ENCODE measurements at regions not wholly inside any gene's neighbourhood (a gene's known extent, or its start where the extent isn't known, plus 50 kb on each side); places are given as distances from the start of the nearest gene placed in this dataset.
A peak's percentile ranks its signal among the peaks of the same experiment; 100 is the strongest.

DNA sequence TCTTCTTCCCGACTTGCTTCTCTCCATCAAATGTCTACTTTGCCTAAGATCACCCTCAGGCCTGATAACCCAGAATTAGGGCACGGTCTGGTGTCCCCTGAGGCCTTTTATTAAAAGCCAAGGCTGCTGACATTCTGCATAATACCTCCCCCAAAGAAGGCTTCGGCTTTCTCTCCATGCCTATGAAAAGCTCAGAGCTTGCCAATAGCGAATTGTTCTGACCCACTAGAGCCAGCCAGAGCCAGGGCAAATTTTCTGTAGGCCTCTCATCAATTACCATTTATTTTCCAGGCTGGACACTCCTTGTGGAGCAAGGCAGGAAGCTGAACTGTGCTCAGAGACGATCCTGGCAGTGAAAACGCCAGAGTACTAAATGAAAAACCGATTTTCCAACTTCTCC is 64.3 kb upstream of the ADRB1 start:
- H3K36me3 Mint-ChIP-seq (ENCODE audit: low read depth), result no peaks in the 10 kb centered on the region
- H3K4me3 Mint-ChIP-seq, result no peak overlapping the region
- H3K27ac Mint-ChIP-seq (ENCODE audit: unreplicated experiment), result no peak overlapping the region
- no peaks in the 10 kb centered on the region for H3K27me3 Mint-ChIP-seq (ENCODE audit: low read depth)
- no peak for DNase-seq (ENCODE audit: low read depth, low spot score)
- H3K4me1 Mint-ChIP-seq, result no peaks in the 10 kb centered on the region
- TF ChIP-seq, protein P1, sequence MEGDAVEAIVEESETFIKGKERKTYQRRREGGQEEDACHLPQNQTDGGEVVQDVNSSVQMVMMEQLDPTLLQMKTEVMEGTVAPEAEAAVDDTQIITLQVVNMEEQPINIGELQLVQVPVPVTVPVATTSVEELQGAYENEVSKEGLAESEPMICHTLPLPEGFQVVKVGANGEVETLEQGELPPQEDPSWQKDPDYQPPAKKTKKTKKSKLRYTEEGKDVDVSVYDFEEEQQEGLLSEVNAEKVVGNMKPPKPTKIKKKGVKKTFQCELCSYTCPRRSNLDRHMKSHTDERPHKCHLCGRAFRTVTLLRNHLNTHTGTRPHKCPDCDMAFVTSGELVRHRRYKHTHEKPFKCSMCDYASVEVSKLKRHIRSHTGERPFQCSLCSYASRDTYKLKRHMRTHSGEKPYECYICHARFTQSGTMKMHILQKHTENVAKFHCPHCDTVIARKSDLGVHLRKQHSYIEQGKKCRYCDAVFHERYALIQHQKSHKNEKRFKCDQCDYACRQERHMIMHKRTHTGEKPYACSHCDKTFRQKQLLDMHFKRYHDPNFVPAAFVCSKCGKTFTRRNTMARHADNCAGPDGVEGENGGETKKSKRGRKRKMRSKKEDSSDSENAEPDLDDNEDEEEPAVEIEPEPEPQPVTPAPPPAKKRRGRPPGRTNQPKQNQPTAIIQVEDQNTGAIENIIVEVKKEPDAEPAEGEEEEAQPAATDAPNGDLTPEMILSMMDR (conservative IDR thresholded peaks at IDR 0.05), result no peak
- peaks cover 3% of the 10 kb centered on the region for H3K9me3 Mint-ChIP-seq

DNA sequence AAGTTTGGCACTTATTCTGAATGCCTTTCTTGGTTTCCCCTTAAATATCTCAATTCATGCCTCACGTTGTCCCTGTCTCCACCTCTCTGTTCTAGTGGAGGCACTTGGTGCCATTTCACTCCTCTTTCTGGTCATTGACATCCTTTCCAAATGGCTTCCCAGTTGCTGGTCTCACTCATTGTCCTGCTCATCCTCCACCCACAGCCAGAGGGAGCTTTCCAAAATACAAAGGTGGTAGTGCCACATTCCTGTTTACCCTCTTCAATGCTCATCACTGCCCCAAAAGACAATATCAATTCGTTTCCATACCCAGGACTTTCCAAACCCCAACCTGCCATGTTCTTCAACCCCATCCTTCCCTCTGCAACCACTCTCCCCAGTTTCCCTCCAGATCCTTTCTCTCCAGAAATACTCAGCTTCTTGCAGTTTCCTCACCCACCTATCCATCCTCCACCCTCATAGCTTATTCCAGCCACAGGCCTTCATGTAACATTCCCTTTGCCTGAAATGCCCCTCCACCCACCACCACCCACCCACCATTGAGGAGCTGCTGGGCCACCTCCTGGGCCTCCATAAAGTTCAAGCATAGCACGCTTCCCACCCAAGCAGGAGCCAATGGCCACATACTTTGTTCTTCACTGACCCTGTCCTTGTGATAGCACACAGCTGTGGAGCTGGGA is 63.1 kb upstream of the ADRB1 start:
- Mint-ChIP-seq H3K27ac (ENCODE audit: unreplicated experiment) (no peak overlapping the region), H3K4me3 (no peak overlapping the region), H3K36me3 (ENCODE audit: low read depth) (no peaks in the 10 kb centered on the region), H3K27me3 (ENCODE audit: low read depth) (no peaks in the 10 kb centered on the region), H3K9me3 (peaks cover 3% of the 10 kb centered on the region), H3K4me1 (peaks cover under 1% of the 10 kb centered on the region)
- DNase-seq (ENCODE audit: low read depth, low spot score), result no peak
- TF ChIP-seq, protein P1 (conservative IDR thresholded peaks at IDR 0.05), result peak; percentile 28

DNA sequence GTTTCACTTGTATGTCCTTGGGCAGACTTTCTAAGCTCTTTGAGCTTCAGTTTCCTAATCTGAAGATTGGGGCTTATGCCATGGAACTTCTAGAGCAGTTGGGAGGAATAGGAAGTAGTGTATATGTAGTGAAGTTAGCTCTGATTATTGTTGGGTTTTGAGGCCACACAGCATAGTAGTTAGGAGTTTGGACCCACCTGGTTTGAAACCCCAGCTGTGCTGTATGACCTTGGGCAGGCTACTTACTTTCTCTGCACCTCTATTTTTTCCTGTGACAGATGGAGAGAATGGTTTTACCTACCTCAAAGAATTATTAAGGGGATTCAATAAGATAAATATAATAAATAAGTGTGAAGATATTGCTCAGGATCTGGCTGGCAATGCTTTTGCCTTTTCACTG is 61.4 kb upstream of the ADRB1 start:
- no peak overlapping the region for H3K4me3 Mint-ChIP-seq
- no peak for DNase-seq (ENCODE audit: low read depth, low spot score)
- peaks cover 3% of the 10 kb centered on the region for H3K4me1 Mint-ChIP-seq
- peaks cover 3% of the 10 kb centered on the region for H3K9me3 Mint-ChIP-seq
- no peaks in the 10 kb centered on the region for H3K36me3 Mint-ChIP-seq (ENCODE audit: low read depth)
- TF ChIP-seq, protein P1 (conservative IDR thresholded peaks at IDR 0.05), result no peak
- H3K27ac Mint-ChIP-seq (ENCODE audit: unreplicated experiment), result no peak overlapping the region
- no peaks in the 10 kb centered on the region for H3K27me3 Mint-ChIP-seq (ENCODE audit: low read depth)

DNA sequence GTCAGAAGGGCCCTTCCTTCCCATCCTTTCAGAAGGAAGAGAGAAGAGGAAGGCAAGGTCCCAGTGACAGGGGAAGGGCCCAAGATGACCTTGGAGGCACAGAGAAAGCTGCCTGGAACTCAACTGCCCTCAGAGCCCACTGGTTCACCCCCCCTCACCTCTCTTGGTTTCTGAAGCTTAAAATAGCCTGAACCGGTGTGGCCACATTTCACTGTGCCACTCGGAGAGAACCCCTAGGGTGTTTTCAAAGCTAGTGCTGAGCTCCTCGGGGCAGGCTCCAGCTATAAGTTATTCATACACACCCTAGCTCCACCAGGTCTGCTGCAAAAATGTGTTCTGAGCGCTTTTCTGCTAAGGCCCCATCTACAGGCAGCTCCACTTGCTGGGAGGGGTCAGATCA is 60.9 kb upstream of the ADRB1 start:
- H3K9me3 Mint-ChIP-seq, result peaks cover 7% of the 10 kb centered on the region
- no peaks in the 10 kb centered on the region for H3K27me3 Mint-ChIP-seq (ENCODE audit: low read depth)
- H3K27ac Mint-ChIP-seq (ENCODE audit: unreplicated experiment), result no peak overlapping the region
- no peak overlapping the region for H3K4me3 Mint-ChIP-seq
- H3K4me1 Mint-ChIP-seq, result peaks cover 3% of the 10 kb centered on the region
- no peak for DNase-seq (ENCODE audit: low read depth, low spot score)
- no peaks in the 10 kb centered on the region for H3K36me3 Mint-ChIP-seq (ENCODE audit: low read depth)
- TF ChIP-seq, protein P1 (conservative IDR thresholded peaks at IDR 0.05), result no peak

DNA sequence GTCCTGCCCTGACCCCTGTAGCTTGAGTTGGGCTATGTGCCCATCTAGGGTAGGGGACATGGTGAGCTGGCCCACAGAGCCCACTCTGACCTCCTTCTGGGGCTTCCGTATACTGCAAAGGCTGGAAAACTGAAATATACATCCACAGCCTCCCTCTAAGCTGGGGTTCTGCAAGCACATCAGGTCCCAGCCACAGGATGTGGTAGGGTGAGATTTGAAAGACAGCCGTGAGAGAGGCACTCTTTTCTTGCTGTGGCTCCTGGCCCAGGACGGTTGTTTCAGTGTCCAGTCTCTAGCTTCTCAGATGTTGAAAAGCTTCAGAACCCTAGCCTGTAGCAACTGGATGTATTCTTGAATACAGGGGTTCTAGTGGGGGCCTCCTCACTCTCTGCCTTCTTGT is 60.1 kb upstream of the ADRB1 start:
- Mint-ChIP-seq H3K27ac (ENCODE audit: unreplicated experiment) (no peak overlapping the region), H3K4me3 (no peak overlapping the region), H3K9me3 (peaks cover 9% of the 10 kb centered on the region), H3K4me1 (peaks cover 3% of the 10 kb centered on the region), H3K36me3 (ENCODE audit: low read depth) (no peaks in the 10 kb centered on the region), H3K27me3 (ENCODE audit: low read depth) (no peaks in the 10 kb centered on the region)
- DNase-seq (ENCODE audit: low read depth, low spot score), result no peak
- TF ChIP-seq, protein P1 (conservative IDR thresholded peaks at IDR 0.05), result no peak

Data from neural crest cell (in vitro differentiated cells).